HCT116 (cell line): ENCODE measurements at regions not wholly inside any gene's neighbourhood (a gene's known extent, or its start where the extent isn't known, plus 50 kb on each side); places are given as distances from the start of the nearest gene placed in this dataset.

Source experiments
- ATAC-seq: fragments of 200-7000 bp; cut with Tn5 transposase; 2 replicates; pipeline ENCODE4 v1.9.1; 2020; ENCODE audit warnings: mild to moderate bottlenecking, moderate library complexity
- BruUV-seq: library from RNA; stranded (reverse); fragments of 400-500 nt; replicated peaks from 2 replicates; lab custom pipeline; 2021; lab: Mats Ljungman, UMichigan
- CTCF ChIA-PET: fragments of 300-600 bp; sonication (Branson Sonifier 250); formaldehyde crosslinking; loops from one replicate; lab custom pipeline; 2021; ENCODE audit warnings: antibody characterized with exemption; lab: Charles Lee
- POLR2A ChIA-PET: fragments of 300-600, 350-600 bp; sonication (Branson Sonifier 250); formaldehyde crosslinking; loops from one replicate; lab custom pipeline; 2021; ENCODE audit warnings: antibody characterized with exemption; lab: Charles Lee
- RAD21 ChIA-PET, 2 experiments: fragments of 300-600 bp; sonication (Branson Sonifier 250); formaldehyde crosslinking; loops; one replicate each; lab custom pipeline; 2023; ENCODE audit warnings: low total read pairs in 2 of 2; ENCODE audit not compliant: uncharacterized antibody in 2 of 2, unreplicated experiment in 2 of 2, low non-redundant PET in 1 of 2; lab: Charles Lee
- DNase-seq: peaks from one replicate; pipeline ENCODE4 v3.0.0-alpha.2; 2010; ENCODE audit warnings: low read depth, low spot score
- H2AFZ ChIP-seq: fragments of 200-600 bp; shearing (Covaris generic), sonication (generic); 2 replicates; pipeline ENCODE4 v1.6.1; 2017; ENCODE audit warnings: low read depth, mixed run types, mixed read lengths, antibody characterized with exemption, low read length; ENCODE audit not compliant: poor library complexity, severe bottlenecking
- H3K27ac ChIP-seq: 2 replicates; pipeline ENCODE4 v1.5.1; 2012; ENCODE audit warnings: low read depth, low read length
- H3K27me3 ChIP-seq: fragments of 200-600 bp; sonication (generic); 2 replicates; pipeline ENCODE4 v1.6.1; 2016; ENCODE audit warnings: mixed run types, low read length, mixed read lengths; ENCODE audit not compliant: insufficient read depth
- H3K36me3 ChIP-seq, 2 experiments: fragments of 200-500 bp in 1 of 2; fragments of 200-600 bp in 1 of 2; sonication (Bioruptor generic) in 1 of 2; sonication (generic) in 1 of 2; 2 replicates each; pipeline versions ENCODE4 v1.5.1 to v1.6.1; 2014 to 2016; ENCODE audit warnings: low read length in 2 of 2, inconsistent platforms in 1 of 2, mixed read lengths in 1 of 2, mixed run types in 1 of 2; ENCODE audit not compliant: insufficient read depth in 2 of 2, control insufficient read depth in 1 of 2
- H3K4me1 ChIP-seq, 2 experiments: fragments of 200-600 bp in 1 of 2; sonication (generic) in 1 of 2; 2 replicates each; pipeline versions ENCODE4 v1.5.1 to v1.6.1; 2012 to 2017; ENCODE audit warnings: low read length in 2 of 2, inconsistent platforms in 1 of 2, mild to moderate bottlenecking in 1 of 2, mixed read lengths in 1 of 2, mixed run types in 1 of 2, moderate library complexity in 1 of 2; ENCODE audit not compliant: insufficient read depth in 2 of 2, control insufficient read depth in 1 of 2
- H3K4me2 ChIP-seq: fragments of 200-600 bp; sonication (generic); 2 replicates; pipeline ENCODE4 v1.6.1; 2017; ENCODE audit warnings: mixed run types, low read length, mixed read lengths
- H3K4me3 ChIP-seq, 2 experiments: fragments of 200-600 bp in 1 of 2; sonication (generic) in 1 of 2; replicated peaks in 1 of 2; 2 replicates each; pipeline ENCODE4 v1.5.1; 2011 to 2016; ENCODE audit warnings: low read length in 2 of 2, control low read depth in 1 of 2, low read depth in 1 of 2, mild to moderate bottlenecking in 1 of 2, mixed read lengths in 1 of 2, mixed run types in 1 of 2
- H3K79me2 ChIP-seq: fragments of 200-600 bp; sonication (generic); 2 replicates; pipeline ENCODE4 v1.6.1; 2017; ENCODE audit warnings: mild to moderate bottlenecking, mixed run types, low read length, moderate library complexity, mixed read lengths; ENCODE audit not compliant: insufficient read depth
- H3K9ac ChIP-seq: fragments of 200-600 bp; sonication (generic); 2 replicates; pipeline ENCODE4 v1.6.1; 2016; ENCODE audit warnings: low read length, mixed read lengths
- H3K9me2 ChIP-seq: fragments of 200-600 bp; sonication (generic), shearing (Covaris generic); 2 replicates; pipeline ENCODE4 v1.6.1; 2017; ENCODE audit warnings: mixed run types, mild to moderate bottlenecking, moderate library complexity; ENCODE audit not compliant: insufficient read depth
- H3K9me3 ChIP-seq, 2 experiments: fragments of 200-500 bp in 1 of 2; fragments of 200-600 bp in 1 of 2; sonication (Bioruptor generic) in 1 of 2; sonication (generic) in 1 of 2; 2 replicates each; pipeline ENCODE4 v1.6.1; 2014 to 2017; ENCODE audit warnings: low read length in 2 of 2, mixed read lengths in 2 of 2, inconsistent platforms in 1 of 2, low read depth in 1 of 2, mild to moderate bottlenecking in 1 of 2, mixed run types in 1 of 2, moderate library complexity in 1 of 2; ENCODE audit not compliant: control insufficient read depth in 1 of 2, insufficient read depth in 1 of 2
- H4K20me1 ChIP-seq: fragments of 200-600 bp; sonication (generic), shearing (Covaris generic); 2 replicates; pipeline ENCODE4 v1.6.1; 2017; ENCODE audit warnings: mixed run types, mild to moderate bottlenecking, moderate library complexity; ENCODE audit not compliant: insufficient read depth
- CEBPB ChIP-seq: IDR thresholded peaks from 2 replicates; pipeline ENCODE4 v1.6.1; 2012; ENCODE audit warnings: low read depth
- ELF1 ChIP-seq: IDR thresholded peaks from 2 replicates; pipeline ENCODE4 v1.6.1; 2012; ENCODE audit warnings: low read depth, borderline replicate concordance
- FOSL1 ChIP-seq: IDR thresholded peaks from 2 replicates; pipeline ENCODE4 v1.6.1; 2012; ENCODE audit warnings: low read depth
- JUND ChIP-seq: IDR thresholded peaks from 2 replicates; pipeline ENCODE4 v1.6.1; 2012
- POLR2AphosphoS5 ChIP-seq: IDR thresholded peaks from 2 replicates; pipeline ENCODE4 v1.6.1; 2011; ENCODE audit warnings: mild to moderate bottlenecking, low read depth, low read length, moderate library complexity
- RAD21 ChIP-seq: IDR thresholded peaks from 2 replicates; pipeline ENCODE4 v1.6.1; 2012; ENCODE audit warnings: low read depth, mild to moderate bottlenecking
- SRF ChIP-seq: IDR thresholded peaks from 2 replicates; pipeline ENCODE4 v1.6.1; 2012; ENCODE audit warnings: low read depth
- TCF7L2 ChIP-seq: IDR thresholded peaks from 2 replicates; pipeline ENCODE4 v1.7.0; 2011; ENCODE audit warnings: borderline replicate concordance, inconsistent platforms; ENCODE audit not compliant: insufficient read depth, insufficient read length; ENCODE audit errors: extremely low read depth
- YY1 ChIP-seq: IDR thresholded peaks from 2 replicates; pipeline ENCODE4 v1.6.1; 2011; ENCODE audit warnings: low read length, low read depth, moderate library complexity, mild to moderate bottlenecking; ENCODE audit not compliant: insufficient replicate concordance; ENCODE audit errors: extremely low read depth
- ZBTB33 ChIP-seq: IDR thresholded peaks from 2 replicates; pipeline ENCODE4 v1.6.1; 2011; ENCODE audit warnings: mild to moderate bottlenecking, low read length, moderate library complexity; ENCODE audit not compliant: insufficient replicate concordance; ENCODE audit errors: extremely low read depth
- ZFX ChIP-seq: fragments of 450-650 bp; IDR thresholded peaks from 2 replicates; pipeline ENCODE4 v1.6.1; 2017
- ZNF274 ChIP-seq: fragments of 200-500 bp; sonication (Bioruptor generic); IDR thresholded peaks from 2 replicates; pipeline ENCODE4 v1.6.1; 2014; ENCODE audit warnings: mild to moderate bottlenecking, low read depth, low read length, inconsistent platforms
- intact Hi-C: fragments of 100-400 bp; cut with micrococcal nuclease; formaldehyde crosslinking; loops from 2 replicates; pipeline ENCODE4 v1.10.0; 2022
- TF ChIP-seq, protein P1 (sequence below): IDR thresholded peaks from 2 replicates; pipeline ENCODE4 v1.6.1; 2012; ENCODE audit warnings: low read depth

DNA sequence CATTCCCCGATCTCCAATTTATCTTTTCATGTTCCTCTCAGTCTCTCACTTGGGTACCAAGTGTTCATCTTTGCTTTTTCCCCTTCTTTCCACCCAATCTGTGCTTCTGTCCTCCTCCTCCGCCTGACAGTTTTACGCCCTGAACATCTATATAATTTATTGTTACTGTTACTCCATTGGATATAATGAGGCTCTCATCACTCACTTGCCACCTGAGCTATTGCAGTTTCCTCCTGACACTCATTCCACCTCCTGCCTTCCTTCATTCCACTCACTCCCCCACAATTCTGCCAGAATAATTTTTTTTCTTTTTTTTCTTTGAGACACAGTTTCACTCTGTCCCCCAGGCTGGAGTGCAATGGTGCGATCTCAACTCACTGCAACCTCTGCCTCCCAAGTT is 77.6 kb upstream of the SORBS2 start:
- BruUV-seq, result no TSS peak
- POLR2A ChIA-PET, result no interaction called here
- H3K4me3 ChIP-seq, result no peak overlapping the region

More for the DNA sequence above, 77.6 kb upstream of the SORBS2 start:
- no peak for ATAC-seq
- RAD21 ChIA-PET, result no interaction called here
- H3K4me2 ChIP-seq, result no peak overlapping the region
- no peak for TF ChIP-seq CEBPB
- TF ChIP-seq SRF, result no peak
- no peak for TF ChIP-seq JUND
- no peak for TF ChIP-seq YY1
- no peak for TF ChIP-seq RAD21
- no peak for TF ChIP-seq ZFX
- no peak for TF ChIP-seq POLR2AphosphoS5
- no peak for TF ChIP-seq ZBTB33
- TF ChIP-seq, protein P1, sequence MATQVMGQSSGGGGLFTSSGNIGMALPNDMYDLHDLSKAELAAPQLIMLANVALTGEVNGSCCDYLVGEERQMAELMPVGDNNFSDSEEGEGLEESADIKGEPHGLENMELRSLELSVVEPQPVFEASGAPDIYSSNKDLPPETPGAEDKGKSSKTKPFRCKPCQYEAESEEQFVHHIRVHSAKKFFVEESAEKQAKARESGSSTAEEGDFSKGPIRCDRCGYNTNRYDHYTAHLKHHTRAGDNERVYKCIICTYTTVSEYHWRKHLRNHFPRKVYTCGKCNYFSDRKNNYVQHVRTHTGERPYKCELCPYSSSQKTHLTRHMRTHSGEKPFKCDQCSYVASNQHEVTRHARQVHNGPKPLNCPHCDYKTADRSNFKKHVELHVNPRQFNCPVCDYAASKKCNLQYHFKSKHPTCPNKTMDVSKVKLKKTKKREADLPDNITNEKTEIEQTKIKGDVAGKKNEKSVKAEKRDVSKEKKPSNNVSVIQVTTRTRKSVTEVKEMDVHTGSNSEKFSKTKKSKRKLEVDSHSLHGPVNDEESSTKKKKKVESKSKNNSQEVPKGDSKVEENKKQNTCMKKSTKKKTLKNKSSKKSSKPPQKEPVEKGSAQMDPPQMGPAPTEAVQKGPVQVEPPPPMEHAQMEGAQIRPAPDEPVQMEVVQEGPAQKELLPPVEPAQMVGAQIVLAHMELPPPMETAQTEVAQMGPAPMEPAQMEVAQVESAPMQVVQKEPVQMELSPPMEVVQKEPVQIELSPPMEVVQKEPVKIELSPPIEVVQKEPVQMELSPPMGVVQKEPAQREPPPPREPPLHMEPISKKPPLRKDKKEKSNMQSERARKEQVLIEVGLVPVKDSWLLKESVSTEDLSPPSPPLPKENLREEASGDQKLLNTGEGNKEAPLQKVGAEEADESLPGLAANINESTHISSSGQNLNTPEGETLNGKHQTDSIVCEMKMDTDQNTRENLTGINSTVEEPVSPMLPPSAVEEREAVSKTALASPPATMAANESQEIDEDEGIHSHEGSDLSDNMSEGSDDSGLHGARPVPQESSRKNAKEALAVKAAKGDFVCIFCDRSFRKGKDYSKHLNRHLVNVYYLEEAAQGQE, result no peak
- no peak for TF ChIP-seq ELF1
- no peak for TF ChIP-seq ZNF274
- TF ChIP-seq TCF7L2, result no peak
- no peak for TF ChIP-seq FOSL1
- TF ChIP-seq, all 23 proteins: peak for 0
- H4K20me1 ChIP-seq, result no peaks in the 10 kb centered on the region
- no peaks in the 10 kb centered on the region for H3K9me3 ChIP-seq
- no peaks in the 10 kb centered on the region for H3K4me1 ChIP-seq
- no peaks in the 10 kb centered on the region for H3K36me3 ChIP-seq
- no peak for DNase-seq
- no peaks in the 10 kb centered on the region for H3K27me3 ChIP-seq
- no peak overlapping the region for H3K9ac ChIP-seq
- H3K79me2 ChIP-seq, result no peaks in the 10 kb centered on the region
- intact Hi-C loops, result no loop called here
- H3K27ac ChIP-seq, result no peak overlapping the region
- CTCF ChIA-PET, result no interaction called here
- H3K9me2 ChIP-seq, result no peaks in the 10 kb centered on the region
- H2AFZ ChIP-seq, result no peak overlapping the region
